Kidney epithelial cell (primary cell): ENCODE measurements at regions not wholly inside any gene's neighbourhood (a gene's known extent, or its start where the extent isn't known, plus 50 kb on each side); places are given as distances from the start of the nearest gene placed in this dataset.

Experiments used
- DNase-seq: peaks from one replicate; pipeline ENCODE4 v3.0.0-alpha.2; 2010; ENCODE audit warnings: low read depth
- H3K27me3 ChIP-seq: 2 replicates; pipeline ENCODE4 v1.6.0; 2011; ENCODE audit warnings: low read length; ENCODE audit not compliant: control insufficient read depth, insufficient read depth
- H3K36me3 ChIP-seq: 2 replicates; pipeline ENCODE4 v1.5.1; 2011; ENCODE audit warnings: low read length; ENCODE audit not compliant: control insufficient read depth, insufficient read depth
- H3K4me3 ChIP-seq: 2 replicates; pipeline ENCODE4 v1.5.1; 2011; ENCODE audit warnings: low read depth, mild to moderate bottlenecking, control low read depth, low read length
- CTCF ChIP-seq: IDR thresholded peaks from 2 replicates; pipeline ENCODE4 v1.5.1; 2011; ENCODE audit warnings: mild to moderate bottlenecking, moderate library complexity, low read length, control low read depth, inconsistent platforms; ENCODE audit not compliant: insufficient read depth, poor library complexity, severe bottlenecking

DNA sequence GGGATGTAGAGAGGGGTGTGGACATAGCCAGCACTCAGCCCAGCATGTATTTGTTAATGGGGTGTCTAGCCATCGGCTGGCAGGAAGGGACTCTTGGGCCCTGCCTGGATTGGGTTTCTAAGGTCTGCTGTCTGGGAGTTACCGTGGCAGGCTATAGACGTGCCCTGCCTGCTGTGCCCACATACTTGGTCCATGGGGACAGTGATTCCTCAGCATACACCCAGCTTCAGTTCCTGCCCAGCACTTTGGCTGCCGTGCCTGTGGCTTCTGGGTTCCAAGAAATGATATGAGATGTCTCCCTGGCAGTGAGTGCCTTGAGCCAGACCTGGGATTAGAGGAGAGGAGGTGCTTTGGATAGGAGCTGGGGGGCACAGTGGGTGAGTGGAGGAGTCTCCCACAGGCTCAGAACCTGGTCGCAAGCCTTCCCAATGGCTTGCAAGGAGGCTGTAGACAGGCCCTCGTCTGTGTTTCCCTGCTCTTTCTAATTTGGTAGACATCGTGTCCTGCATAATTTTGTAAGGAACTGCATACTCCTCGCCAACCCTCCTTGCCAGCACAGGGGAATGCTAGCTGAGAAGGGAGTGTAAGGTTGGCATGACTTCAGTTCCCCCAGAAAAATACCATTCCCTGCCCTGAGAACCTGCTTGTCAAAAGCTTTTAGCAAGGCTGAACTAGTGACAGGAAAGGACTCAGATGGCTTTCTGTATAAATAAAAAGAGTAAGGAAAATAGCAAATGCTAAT lies 287.9 kb downstream of the ZSWIM6 start:
- Histone ChIP-seq H3K36me3 (no peaks in the 10 kb centered on the region), H3K27me3 (no peaks in the 10 kb centered on the region), H3K4me3 (no peak overlapping the region)
- no peak for DNase-seq
- no peak for TF ChIP-seq CTCF

DNA sequence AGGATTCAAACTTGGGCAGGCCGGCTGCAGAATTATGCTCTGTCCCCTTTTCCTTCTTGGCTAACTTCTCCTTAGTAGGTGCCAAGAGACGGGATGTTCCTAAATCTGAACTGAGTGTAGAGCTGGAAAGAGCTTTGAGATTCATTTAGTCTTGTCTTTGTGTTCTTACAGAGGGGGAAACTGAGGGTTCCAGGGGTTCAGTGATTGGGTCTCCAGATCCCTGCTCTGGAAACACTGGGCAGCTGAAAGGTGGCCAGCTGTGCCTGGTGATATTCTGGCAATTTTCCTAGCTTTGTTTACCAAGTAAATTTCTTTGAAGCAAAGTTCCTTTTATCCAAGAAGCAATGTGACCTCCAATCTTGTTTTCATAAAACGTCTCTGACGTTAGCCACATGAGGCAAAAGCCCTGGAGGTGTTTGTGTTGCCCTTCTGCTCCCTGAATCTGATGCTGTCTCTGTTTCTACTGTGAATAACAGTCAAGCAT lies 288.7 kb downstream of the ZSWIM6 start:
- Histone ChIP-seq H3K27me3 (no peaks in the 10 kb centered on the region), H3K36me3 (no peaks in the 10 kb centered on the region), H3K4me3 (no peak overlapping the region)
- DNase-seq = no peak
- no peak for TF ChIP-seq CTCF

- TF ChIP-seq CTCF = no peak
- H3K27me3 ChIP-seq = no peaks in the 10 kb centered on the region
- no peak overlapping the region for H3K4me3 ChIP-seq
- no peaks in the 10 kb centered on the region for H3K36me3 ChIP-seq
- DNase-seq = no peak
These were observed 289.2 kb downstream of the ZSWIM6 start for GRCh38 chr5:61621202-61621650.

GRCh38 chr5:61622156-61622555 lies 290.1 kb downstream of the ZSWIM6 start:
- no peak for DNase-seq
- Histone ChIP-seq H3K36me3 (no peaks in the 10 kb centered on the region), H3K27me3 (no peaks in the 10 kb centered on the region), H3K4me3 (no peak overlapping the region)
- TF ChIP-seq CTCF = no peak

DNA sequence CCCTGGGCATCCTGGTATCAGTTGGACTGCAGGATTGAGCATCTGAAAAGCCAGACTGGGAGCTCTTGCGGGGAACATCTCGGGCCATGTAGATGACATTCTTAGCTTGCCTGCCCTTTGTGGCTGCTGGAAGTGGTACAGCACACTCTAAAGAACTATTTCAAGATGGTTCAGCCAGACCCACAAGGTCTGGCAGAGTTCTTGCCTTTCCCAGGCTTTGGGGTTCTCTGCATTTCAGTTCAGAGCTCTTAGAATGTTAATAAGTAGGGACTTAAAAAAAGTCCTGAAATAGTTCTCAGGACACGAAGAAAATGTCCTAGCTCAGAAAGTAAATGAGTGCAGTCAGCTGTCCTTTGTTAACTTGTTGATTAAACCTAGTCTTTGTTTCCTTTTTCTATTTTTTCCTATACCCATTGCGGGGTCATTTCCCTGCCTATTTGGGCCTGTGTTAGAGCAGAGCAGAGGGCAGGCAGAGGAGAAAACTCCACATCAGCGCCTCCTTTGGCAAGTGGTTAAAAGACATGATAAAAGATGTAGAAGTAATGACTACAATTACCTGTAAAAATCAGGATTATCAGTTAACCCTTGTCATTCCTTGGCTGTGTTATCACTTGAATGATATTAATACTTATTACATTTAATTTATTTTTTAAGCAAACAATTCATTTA lies 291.5 kb downstream of the ZSWIM6 start:
- peak; percentile 34 for TF ChIP-seq CTCF
- DNase-seq = no peak
- H3K36me3 ChIP-seq = no peaks in the 10 kb centered on the region
- no peak overlapping the region for H3K4me3 ChIP-seq
- no peaks in the 10 kb centered on the region for H3K27me3 ChIP-seq
